Body of pancreas (tissue), 4 donors: ENCODE measurements at regions not wholly inside any gene's neighbourhood (a gene's known extent, or its start where the extent isn't known, plus 50 kb on each side); places are given as distances from the start of the nearest gene placed in this dataset.

Experiments
- ATAC-seq: fragments of 150-250 bp; one replicate; pipeline ENCODE4 v1.9.1; 2016
- DNase-seq, 4 donors: peaks; one replicate each; pipeline ENCODE4 v3.0.0-alpha.2; 2019
- H3K27ac ChIP-seq, 4 donors: fragments of 200-600 bp; sonication (generic); 1 replicate in 3 of 4; 2 replicates in 1 of 4; pipeline versions ENCODE4 v1.5.1 to v1.6.1; 2016 to 2019; ENCODE audit warnings: mild to moderate bottlenecking in 1 of 4, mixed read lengths in 1 of 4, moderate library complexity in 1 of 4
- H3K27me3 ChIP-seq, 2 donors: fragments of 200-600 bp; sonication (generic); one replicate each; pipeline ENCODE4 v1.6.0; 2016; ENCODE audit warnings: mild to moderate bottlenecking in 1 of 2
- H3K36me3 ChIP-seq, 2 donors: fragments of 200-600 bp; sonication (generic); replicated peaks in 1 of 2; 2 replicates each; pipeline ENCODE4 v1.5.1; 2016; ENCODE audit warnings: low read depth in 2 of 2; ENCODE audit not compliant: insufficient read depth in 1 of 2
- H3K4me1 ChIP-seq: fragments of 200-600 bp; sonication (generic); one replicate; pipeline ENCODE4 v1.6.0; 2016
- H3K4me3 ChIP-seq, 2 donors: fragments of 200-600 bp; sonication (generic); 1 replicate in 1 of 2; 2 replicates in 1 of 2; pipeline ENCODE4 v1.5.1; 2016 to 2019
- H3K9me3 ChIP-seq, 3 donors: fragments of 200-600 bp; sonication (generic); 1 replicate in 2 of 3; 2 replicates in 1 of 3; pipeline ENCODE4 v1.5.1; 2016
- CTCF ChIP-seq, 7 experiments: fragments of 450-650 bp in 4 of 7; fragments of 200-600 bp in 3 of 7; sonication (generic) in 3 of 7; IDR thresholded peaks; one replicate each; pipeline ENCODE4 v1.5.1; 2016 to 2019; ENCODE audit warnings: antibody characterized with exemption in 7 of 7
- POLR2A ChIP-seq, 3 donors: fragments of 450-650 bp; IDR thresholded peaks; one replicate each; pipeline ENCODE4 v1.6.1; 2016; ENCODE audit warnings: antibody characterized with exemption in 3 of 3, mild to moderate bottlenecking in 2 of 3
- WGBS, 2 donors: methylation state at CpG; one replicate each; pipeline ENCODE4 v1.1.5; 2017; 5-methylcytosine and 5-hydroxymethylcytosine counted together
- intact Hi-C: fragments of 100-400 bp; cut with DNase I; formaldehyde crosslinking; loops from one replicate; pipeline ENCODE4 v1.15.1; 2023

- Histone ChIP-seq H3K27ac (no peak overlapping the region), H3K36me3 (no peaks in the 10 kb centered on the region), H3K27me3 (no peaks in the 10 kb centered on the region), H3K4me3 (no peak overlapping the region), H3K4me1 (no peaks in the 10 kb centered on the region), H3K9me3 (no peaks in the 10 kb centered on the region)
- intact Hi-C loops: no loop called here
- no peak for DNase-seq
- 50 to 51% methylated on average over 7 of the region's 7 CpGs for WGBS, 2 donors
- ATAC-seq: no peak
- TF ChIP-seq CTCF (IDR thresholded peaks at IDR 0.05) (no peak), POLR2A (IDR thresholded peaks at IDR 0.05) (no peak)
Observed at GRCh38 chr4:107548211-107548905, 171.7 kb downstream of the PAPSS1 start.

DNA sequence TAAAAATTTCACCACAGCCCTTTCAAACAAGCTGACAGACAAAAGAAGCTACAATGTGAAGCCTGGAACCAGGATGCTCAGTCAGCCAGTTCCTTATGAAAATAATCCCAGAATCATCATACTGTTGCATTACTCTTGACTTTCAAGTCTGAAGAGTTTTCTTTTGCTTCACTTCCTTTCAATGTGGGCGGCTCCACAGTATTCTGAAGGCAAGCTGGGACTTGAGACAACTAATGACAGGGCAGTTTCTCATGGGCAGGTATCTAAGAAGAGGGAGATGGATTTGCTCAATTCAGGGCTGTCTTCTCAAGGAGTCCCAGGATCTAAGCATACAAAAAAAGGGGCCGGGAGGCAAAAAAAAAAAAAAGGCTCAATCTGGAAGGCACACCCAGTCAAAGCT lies 173.4 kb downstream of the PAPSS1 start:
- 89 to 98% methylated on average over 2 of the region's 2 CpGs for WGBS, 2 donors
- H3K27me3 ChIP-seq: no peaks in the 10 kb centered on the region
- no peaks in the 10 kb centered on the region for H3K36me3 ChIP-seq
- no peak overlapping the region for H3K27ac ChIP-seq
- intact Hi-C loops: no loop called here
- DNase-seq (no peak), ATAC-seq (no peak)
- TF ChIP-seq CTCF (IDR thresholded peaks at IDR 0.05) (no peak), POLR2A (IDR thresholded peaks at IDR 0.05) (no peak)
- H3K4me1 ChIP-seq: no peaks in the 10 kb centered on the region
- no peak overlapping the region for H3K4me3 ChIP-seq
- H3K9me3 ChIP-seq: no peaks in the 10 kb centered on the region

- TF ChIP-seq CTCF (IDR thresholded peaks at IDR 0.05): no peak
- TF ChIP-seq POLR2A (IDR thresholded peaks at IDR 0.05): no peak
- intact Hi-C loops: no loop called here
- ATAC-seq: no peak
- no peaks in the 10 kb centered on the region for H3K27me3 ChIP-seq
- 83 to 92% methylated on average over 2 of the region's 2 CpGs for WGBS, 2 donors
- no peaks in the 10 kb centered on the region for H3K9me3 ChIP-seq
- H3K4me3 ChIP-seq: no peak overlapping the region
- no peaks in the 10 kb centered on the region for H3K36me3 ChIP-seq
- no peaks in the 10 kb centered on the region for H3K4me1 ChIP-seq
- no peak for DNase-seq
- no peak overlapping the region for H3K27ac ChIP-seq
Observed at GRCh38 chr4:107541511-107541910, 178.5 kb downstream of the PAPSS1 start.

GRCh38 chr4:107531927-107532326 lies 188.1 kb downstream of the PAPSS1 start:
- intact Hi-C loops: no loop called here
- Histone ChIP-seq H3K36me3 (no peaks in the 10 kb centered on the region), H3K4me3 (no peak overlapping the region), H3K27ac (no peak overlapping the region), H3K4me1 (no peaks in the 10 kb centered on the region), H3K9me3 (no peaks in the 10 kb centered on the region), H3K27me3 (no peaks in the 10 kb centered on the region)
- 55 to 62% methylated on average over 1 of the region's 1 CpG for WGBS, 2 donors
- DNase-seq (no peak), ATAC-seq (no peak)
- TF ChIP-seq CTCF (IDR thresholded peaks at IDR 0.05) (no peak), POLR2A (IDR thresholded peaks at IDR 0.05) (no peak)

DNA sequence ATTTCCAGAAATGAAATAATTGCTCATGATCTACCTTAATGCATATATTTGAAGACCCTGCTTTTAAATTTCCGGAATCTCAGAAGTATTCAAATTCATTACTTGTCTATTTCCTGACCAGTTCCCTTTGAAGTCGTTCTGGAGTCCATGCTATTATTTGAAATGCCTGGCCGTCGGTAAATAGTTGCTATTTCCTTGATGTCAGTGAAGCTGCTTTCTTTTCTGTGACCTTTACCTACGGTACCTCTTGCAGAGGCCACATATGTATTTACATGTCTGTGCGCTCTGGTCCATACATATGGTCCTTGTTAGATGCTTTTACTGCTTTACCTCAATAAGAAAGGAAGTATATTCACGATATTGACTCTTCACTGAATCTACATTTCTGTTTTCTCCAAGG lies 199.7 kb downstream of the PAPSS1 start:
- H3K9me3 ChIP-seq: no peaks in the 10 kb centered on the region
- DNase-seq (no peak), ATAC-seq (no peak)
- no peak for TF ChIP-seq POLR2A (IDR thresholded peaks at IDR 0.05)
- TF ChIP-seq CTCF (IDR thresholded peaks at IDR 0.05): no peak
- H3K27ac ChIP-seq: no peak overlapping the region
- H3K4me3 ChIP-seq: no peak overlapping the region
- no peaks in the 10 kb centered on the region for H3K27me3 ChIP-seq
- intact Hi-C loops: no loop called here
- H3K36me3 ChIP-seq: no peaks in the 10 kb centered on the region
- no peaks in the 10 kb centered on the region for H3K4me1 ChIP-seq
- WGBS, 2 donors: 76 to 77% methylated on average over 7 of the region's 7 CpGs
